PFSK-1 (cell line): ENCODE measurements at regions not wholly inside any gene's neighbourhood (a gene's known extent, or its start where the extent isn't known, plus 50 kb on each side); places are given as distances from the start of the nearest gene placed in this dataset.

Experiments
- POLR2AphosphoS5 ChIP-seq: IDR thresholded peaks from 2 replicates; pipeline ENCODE4 v1.6.1; 2012; ENCODE audit warnings: low read depth, mild to moderate bottlenecking, control low read depth, low read length, moderate library complexity
- REST ChIP-seq, 2 experiments: IDR thresholded peaks; 2 replicates each; pipeline versions ENCODE4 v1.6.1 to v1.8.0; 2011 to 2012; ENCODE audit warnings: low read depth in 2 of 2, low read length in 2 of 2, control low read depth in 1 of 2, inconsistent platforms in 1 of 2, mild to moderate bottlenecking in 1 of 2, moderate library complexity in 1 of 2; ENCODE audit not compliant: insufficient read depth in 1 of 2
- TAF1 ChIP-seq: IDR thresholded peaks from 2 replicates; pipeline ENCODE4 v1.6.1; 2012; ENCODE audit warnings: low read length, control low read depth, borderline replicate concordance; ENCODE audit not compliant: insufficient read depth

GRCh38 chr5:152332716-152333460 lies 72.2 kb downstream of the NMUR2 start:
- TF ChIP-seq REST (IDR thresholded peaks at IDR 0.05; ENCODE audit: insufficient read depth in 1 of 2, low read depth in 2 of 2, low read length in 2 of 2) (no peak), POLR2AphosphoS5 (no peak), TAF1 (no peak)
